Esophagus muscularis mucosa (tissue), 4 donors: ENCODE measurements at regions not wholly inside any gene's neighbourhood (a gene's known extent, or its start where the extent isn't known, plus 50 kb on each side); places are given as distances from the start of the nearest gene placed in this dataset.

Experiments used
- EP300 ChIP-seq: sonication (generic); formaldehyde crosslinking; IDR thresholded peaks from one replicate; pipeline ENCODE4 v1.6.1; 2017; ENCODE audit warnings: antibody characterized with exemption
- POLR2A ChIP-seq: fragments of 450-650 bp; IDR thresholded peaks from one replicate; pipeline ENCODE4 v1.6.1; 2017; ENCODE audit warnings: antibody characterized with exemption, moderate library complexity, mild to moderate bottlenecking, low read depth
- POLR2AphosphoS5 ChIP-seq, 2 donors: sonication (generic); formaldehyde crosslinking; IDR thresholded peaks; one replicate each; pipeline ENCODE4 v1.6.1; 2017; ENCODE audit warnings: antibody characterized with exemption in 2 of 2
- TF ChIP-seq, protein P1 (sequence below), 3 experiments: fragments of 200-600 bp in 2 of 3; fragments of 450-650 bp in 1 of 3; sonication (generic) in 2 of 3; IDR thresholded peaks; one replicate each; pipeline ENCODE4 v1.5.1; 2017 to 2019; ENCODE audit warnings: antibody characterized with exemption in 3 of 3, mild to moderate bottlenecking in 2 of 3, moderate library complexity in 1 of 3

DNA sequence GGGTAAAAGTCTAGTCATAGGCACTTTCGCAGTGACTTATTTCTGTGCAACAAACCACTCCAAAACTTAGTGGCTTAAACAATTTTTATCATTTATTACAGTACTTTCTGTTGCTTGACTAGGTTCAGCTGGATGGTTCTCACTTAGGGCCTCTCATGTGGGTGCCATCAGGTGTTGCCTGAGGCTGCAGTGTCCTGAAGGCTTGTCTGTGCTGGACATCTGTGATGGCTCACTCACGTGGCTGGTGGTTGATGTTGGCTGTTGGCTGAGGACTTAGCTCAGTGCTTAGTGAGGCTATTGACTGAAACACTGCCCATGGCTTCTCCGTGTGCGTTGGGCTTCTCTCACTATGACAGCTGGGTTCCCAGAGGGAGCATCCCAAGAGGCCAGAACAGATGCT lies 81.4 kb upstream of the GCFC2 start:
- TF ChIP-seq, protein P1, sequence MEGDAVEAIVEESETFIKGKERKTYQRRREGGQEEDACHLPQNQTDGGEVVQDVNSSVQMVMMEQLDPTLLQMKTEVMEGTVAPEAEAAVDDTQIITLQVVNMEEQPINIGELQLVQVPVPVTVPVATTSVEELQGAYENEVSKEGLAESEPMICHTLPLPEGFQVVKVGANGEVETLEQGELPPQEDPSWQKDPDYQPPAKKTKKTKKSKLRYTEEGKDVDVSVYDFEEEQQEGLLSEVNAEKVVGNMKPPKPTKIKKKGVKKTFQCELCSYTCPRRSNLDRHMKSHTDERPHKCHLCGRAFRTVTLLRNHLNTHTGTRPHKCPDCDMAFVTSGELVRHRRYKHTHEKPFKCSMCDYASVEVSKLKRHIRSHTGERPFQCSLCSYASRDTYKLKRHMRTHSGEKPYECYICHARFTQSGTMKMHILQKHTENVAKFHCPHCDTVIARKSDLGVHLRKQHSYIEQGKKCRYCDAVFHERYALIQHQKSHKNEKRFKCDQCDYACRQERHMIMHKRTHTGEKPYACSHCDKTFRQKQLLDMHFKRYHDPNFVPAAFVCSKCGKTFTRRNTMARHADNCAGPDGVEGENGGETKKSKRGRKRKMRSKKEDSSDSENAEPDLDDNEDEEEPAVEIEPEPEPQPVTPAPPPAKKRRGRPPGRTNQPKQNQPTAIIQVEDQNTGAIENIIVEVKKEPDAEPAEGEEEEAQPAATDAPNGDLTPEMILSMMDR (IDR thresholded peaks at IDR 0.05), result no peak
- TF ChIP-seq POLR2AphosphoS5 (IDR thresholded peaks at IDR 0.05), result no peak
- TF ChIP-seq POLR2A, result no peak
- TF ChIP-seq EP300, result no peak
